ENCODE measurements at regions not wholly inside any gene's neighbourhood (a gene's known extent, or its start where the extent isn't known, plus 50 kb on each side); places are given as distances from the start of the nearest gene placed in this dataset.

- no peak for DNase-seq
Measured at GRCh38 chr15:53009093-53009492, 219.0 kb upstream of the ONECUT1 start.

GRCh38 chr15:53000409-53000808, 210.3 kb upstream of the ONECUT1 start:
- no peak for DNase-seq

DNA sequence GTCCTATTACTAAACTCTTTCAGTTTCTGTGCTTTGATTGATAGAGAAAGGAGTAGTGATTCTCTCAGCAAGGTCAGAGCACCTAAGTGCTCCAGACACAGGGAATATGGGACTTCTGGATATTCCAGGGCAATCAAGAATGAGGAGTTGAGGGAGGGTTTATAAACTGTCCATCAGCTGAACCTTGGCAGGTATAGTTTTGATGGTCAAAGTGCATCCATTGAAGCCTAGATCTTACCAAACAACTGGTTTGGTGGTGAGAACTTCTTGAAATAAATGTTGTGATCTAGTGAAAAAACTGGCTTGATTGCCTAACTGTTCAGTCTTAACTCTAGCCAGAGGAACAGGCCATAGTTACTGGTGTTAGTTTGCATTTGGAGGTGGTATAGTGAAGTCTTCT, 207.0 kb upstream of the ONECUT1 start:
- no peak for DNase-seq

- no peak for DNase-seq
Measured at GRCh38 chr15:52994290-52994689, 204.2 kb upstream of the ONECUT1 start.

- DNase-seq = no peak
Measured at GRCh38 chr15:52984507-52984906, 194.4 kb upstream of the ONECUT1 start.

DNA sequence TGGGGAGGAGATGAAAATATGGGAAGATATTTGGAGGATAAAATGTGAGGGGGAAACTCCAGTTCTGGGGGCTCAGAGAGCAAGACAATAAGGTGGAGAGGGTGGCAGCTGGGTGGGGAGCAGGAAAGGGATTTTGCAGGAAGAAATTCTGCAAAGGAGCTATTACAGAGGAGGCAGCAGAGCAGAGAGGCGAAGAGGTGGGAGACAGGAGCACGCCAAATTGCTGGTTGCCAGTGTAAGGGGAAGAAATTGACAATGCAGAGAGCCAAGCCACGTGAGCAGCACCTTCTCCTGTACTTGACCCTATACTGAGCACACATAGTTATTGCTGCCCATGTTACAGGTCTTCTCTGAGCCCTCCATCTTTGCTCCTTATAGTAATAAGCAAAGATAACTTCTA, 190.3 kb upstream of the ONECUT1 start:
- DNase-seq = no peak

DNA sequence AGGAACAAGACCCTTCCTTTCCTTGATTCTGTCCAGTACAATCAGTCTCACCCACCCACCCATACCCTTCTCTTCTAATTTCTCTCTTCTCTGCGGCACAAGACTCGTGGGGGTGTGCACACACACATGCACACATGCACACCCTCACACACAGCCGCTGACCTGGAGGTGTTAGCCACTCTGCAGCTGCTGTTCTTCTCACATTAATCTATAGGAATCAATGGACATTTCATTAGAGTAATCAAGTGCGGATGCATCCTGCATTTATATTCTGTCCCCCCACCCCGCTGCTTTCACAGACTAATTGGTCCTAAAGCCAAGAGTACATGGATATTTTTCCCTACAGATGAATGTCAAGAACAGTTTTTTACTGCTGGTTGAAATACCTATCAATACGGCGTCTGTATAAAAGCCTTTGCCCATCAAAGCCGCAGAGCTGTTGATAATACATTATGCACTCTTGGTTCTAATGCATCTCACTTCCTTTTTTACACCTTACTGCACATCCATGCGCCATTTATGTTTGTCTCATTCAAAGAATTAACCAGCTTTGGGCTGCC, 186.5 kb upstream of the ONECUT1 start:
- DNase-seq = no peak

GRCh38 chr15:52975941-52976449, 185.9 kb upstream of the ONECUT1 start:
- DNase-seq = no peak

GRCh38 chr15:52963865-52964264, 173.7 kb upstream of the ONECUT1 start:
- DNase-seq = no peak

- DNase-seq = no peak
Measured at GRCh38 chr15:52960283-52960682, 170.1 kb upstream of the ONECUT1 start.

DNA sequence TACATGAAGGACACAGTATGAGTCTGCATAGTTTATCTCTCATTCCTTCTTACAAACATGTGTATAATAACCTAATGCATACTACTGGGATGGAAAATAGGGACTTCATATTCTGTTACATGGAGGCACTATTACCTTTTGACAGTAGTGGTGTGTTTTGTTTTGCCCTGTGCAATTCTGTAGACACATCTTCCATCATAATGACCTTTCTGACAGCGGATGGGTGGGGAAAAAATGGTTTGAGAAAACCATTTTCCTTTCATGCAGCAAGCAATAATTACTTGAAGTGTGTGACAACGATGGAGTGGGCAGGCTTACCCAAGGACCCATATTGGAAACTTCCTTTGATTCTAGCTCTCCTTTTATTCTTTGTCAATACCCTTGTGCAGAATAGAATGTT, 153.6 kb upstream of the ONECUT1 start:
- DNase-seq = no peak

- DNase-seq = no peak
Measured at GRCh38 chr15:52936489-52936888, 146.4 kb upstream of the ONECUT1 start.

DNA sequence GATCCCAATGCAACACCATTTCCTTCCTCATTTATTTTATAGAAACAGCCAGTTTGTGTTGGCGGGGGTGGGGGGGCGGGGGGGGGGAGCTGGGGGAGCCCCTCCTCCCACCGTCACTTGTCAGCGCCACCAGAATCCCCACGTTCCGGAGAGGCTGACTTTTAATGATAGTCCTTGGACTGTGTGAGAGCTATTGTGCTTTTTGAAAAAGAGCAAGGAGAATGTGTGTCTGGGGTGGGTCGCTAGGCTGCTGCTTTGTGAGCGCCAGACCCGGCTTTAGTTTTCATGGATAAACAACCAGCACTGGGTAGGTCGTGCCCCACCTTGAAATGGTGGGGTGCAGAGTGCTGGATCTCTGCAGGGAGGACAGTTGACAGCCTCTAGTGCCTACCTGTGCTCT, 135.0 kb upstream of the ONECUT1 start:
- DNase-seq = no peak

DNA sequence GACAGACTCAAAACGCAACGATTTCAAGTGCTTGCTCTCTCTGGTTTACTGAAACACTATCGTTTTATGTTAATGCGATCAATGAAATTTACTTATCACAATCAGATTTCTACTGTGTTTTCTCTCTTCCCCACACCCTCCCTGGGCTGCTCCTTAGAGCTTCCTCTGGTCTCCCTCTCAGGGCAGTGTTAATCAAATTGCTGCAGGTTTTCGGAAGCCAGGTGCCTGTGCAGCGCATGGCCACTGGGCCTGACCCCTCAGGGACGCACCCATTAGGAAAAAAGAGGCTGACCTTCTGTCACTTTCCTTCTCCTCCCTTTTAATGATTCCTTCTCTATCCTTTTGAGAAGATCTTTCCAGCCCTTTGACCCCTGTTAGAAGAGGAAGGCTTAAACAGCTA, 134.5 kb upstream of the ONECUT1 start:
- DNase-seq = no peak

DNA sequence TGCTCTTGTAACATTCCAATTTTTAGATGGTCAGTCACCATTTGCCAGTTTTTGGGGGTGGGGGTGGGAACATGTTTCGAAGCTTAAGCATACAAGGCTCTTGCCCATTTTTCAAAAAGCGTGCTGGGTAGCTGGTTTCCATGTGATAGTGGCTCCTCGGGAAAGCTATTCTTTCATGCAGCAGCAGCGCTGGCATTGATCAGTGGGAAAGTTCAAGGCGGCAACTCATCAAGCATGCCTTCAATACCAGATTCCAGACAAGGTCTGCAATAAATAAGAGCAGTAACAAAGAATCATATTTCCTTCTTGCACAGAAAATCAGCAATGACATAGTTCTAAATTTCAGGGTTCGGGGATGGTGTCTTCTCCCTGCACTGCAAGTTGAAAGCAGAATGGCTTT, 133.5 kb upstream of the ONECUT1 start:
- DNase-seq = no peak

- no peak for DNase-seq
Measured at GRCh38 chr15:52922871-52923270, 132.7 kb upstream of the ONECUT1 start.

DNA sequence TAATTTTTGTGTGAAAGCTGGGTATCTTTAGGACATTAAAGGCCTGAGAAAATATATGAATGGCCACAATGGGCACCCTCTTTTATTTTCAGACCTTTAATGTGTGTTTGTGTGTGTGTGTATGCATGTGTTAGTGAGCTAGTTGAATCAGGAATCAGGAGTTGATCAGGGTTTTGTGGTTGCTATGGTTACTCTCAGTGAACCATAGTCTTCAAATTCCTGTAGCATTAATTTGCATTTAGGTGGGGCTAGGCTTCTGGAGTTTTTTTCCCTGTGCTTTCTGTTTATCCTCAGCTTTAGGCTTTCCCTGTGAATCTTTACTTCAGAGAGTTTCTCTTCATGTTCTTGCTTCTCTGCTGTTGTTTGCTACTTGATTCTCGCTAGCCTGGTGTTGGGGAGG, 122.0 kb upstream of the ONECUT1 start:
- no peak for DNase-seq

GRCh38 chr15:52893338-52893737, 103.2 kb upstream of the ONECUT1 start:
- no peak for DNase-seq

GRCh38 chr15:52879904-52880303, 89.8 kb upstream of the ONECUT1 start:
- no peak for DNase-seq

DNA sequence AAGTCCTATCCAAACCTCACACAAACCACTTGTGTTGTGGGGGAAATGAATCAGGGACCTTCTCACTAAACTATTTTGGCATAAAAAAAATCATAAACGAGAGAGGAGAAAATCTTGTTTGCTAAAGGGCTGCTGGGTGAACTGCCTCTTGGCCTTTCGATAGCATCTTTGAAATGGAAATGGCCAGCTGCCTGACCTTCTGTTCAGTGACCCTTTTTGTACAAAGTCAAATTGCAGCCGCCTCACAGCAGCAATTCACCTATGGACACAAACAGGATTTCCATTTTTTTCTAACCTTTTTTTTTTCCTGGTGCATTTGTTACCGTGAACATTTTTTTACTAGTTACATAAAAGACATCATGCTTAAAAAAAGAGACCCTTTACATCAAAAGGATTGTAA, 89.0 kb upstream of the ONECUT1 start:
- no peak for DNase-seq

- no peak for DNase-seq
Measured at GRCh38 chr15:52876991-52877663, 87.0 kb upstream of the ONECUT1 start.

- no peak for DNase-seq
Measured at GRCh38 chr15:52872036-52872818, 82.1 kb upstream of the ONECUT1 start.

DNA sequence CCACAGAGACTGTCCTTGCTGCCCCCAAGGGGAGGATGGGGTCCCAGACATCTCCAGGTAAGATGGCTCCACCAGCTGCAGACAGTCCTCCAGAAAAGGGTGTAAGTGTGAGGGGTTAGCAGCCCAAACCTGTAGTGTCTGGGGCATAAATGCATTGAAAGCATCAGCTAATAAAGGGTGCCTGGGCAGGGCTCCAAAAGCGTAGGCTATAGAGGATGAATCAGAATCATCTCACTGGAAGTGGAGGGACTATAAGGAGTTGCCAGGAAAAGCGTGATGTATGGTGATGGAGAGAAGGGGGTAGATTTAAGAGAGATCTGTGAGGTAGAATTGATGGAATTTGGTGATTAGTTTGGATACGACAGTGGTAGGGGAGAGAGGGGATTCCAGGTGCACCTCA, 79.9 kb upstream of the ONECUT1 start:
- no peak for DNase-seq

GRCh38 chr15:52866698-52867097, 76.6 kb upstream of the ONECUT1 start:
- DNase-seq = no peak
